H1 (cell line): ENCODE measurements at regions not wholly inside any gene's neighbourhood (a gene's known extent, or its start where the extent isn't known, plus 50 kb on each side); places are given as distances from the start of the nearest gene placed in this dataset.

Source experiments
- CREB1 ChIP-seq: IDR thresholded peaks from 2 replicates; pipeline ENCODE4 v1.6.1; 2012; ENCODE audit warnings: inconsistent platforms
- CTCF ChIP-seq, 3 experiments: IDR thresholded peaks; 1 replicate in 2 of 3; 2 replicates in 1 of 3; pipeline versions ENCODE4 v1.5.1 to v1.6.1; 2011; ENCODE audit warnings: low read length in 3 of 3, mild to moderate bottlenecking in 3 of 3, inconsistent platforms in 2 of 3, low read depth in 1 of 3, moderate library complexity in 1 of 3; ENCODE audit not compliant: insufficient read depth in 1 of 3; ENCODE audit errors: control extremely low read depth in 1 of 3
- EGR1 ChIP-seq: IDR thresholded peaks from 2 replicates; pipeline ENCODE4 v1.6.1; 2011; ENCODE audit warnings: low read depth, low read length, borderline replicate concordance
- EP300 ChIP-seq, 2 experiments: IDR thresholded peaks; 1 replicate in 1 of 2; 2 replicates in 1 of 2; pipeline ENCODE4 v1.6.1; 2011 to 2012; ENCODE audit warnings: low read depth in 2 of 2, low read length in 2 of 2, mild to moderate bottlenecking in 2 of 2, borderline replicate concordance in 1 of 2, inconsistent platforms in 1 of 2, moderate library complexity in 1 of 2
- EZH2 ChIP-seq: fragments of 200-600 bp; sonication (generic); IDR thresholded peaks from 2 replicates; pipeline ENCODE4 v1.7.1; 2012; ENCODE audit warnings: low read depth, mild to moderate bottlenecking, moderate library complexity, low read length, inconsistent platforms; ENCODE audit not compliant: severe bottlenecking
- GABPA ChIP-seq: IDR thresholded peaks from 2 replicates; pipeline ENCODE4 v1.6.1; 2011; ENCODE audit warnings: mild to moderate bottlenecking, low read length, moderate library complexity, borderline replicate concordance; ENCODE audit not compliant: insufficient read depth
- HDAC6 ChIP-seq: IDR thresholded peaks from one replicate; pipeline ENCODE4 v1.7.1; 2012; ENCODE audit warnings: low read depth, mild to moderate bottlenecking, inconsistent platforms, low read length, moderate library complexity
- POLR2AphosphoS5 ChIP-seq: IDR thresholded peaks from 2 replicates; pipeline ENCODE4 v1.6.1; 2011; ENCODE audit warnings: low read depth, low read length

GRCh38 chr2:81747481-81748070, 1443.0 kb upstream of the LRRTM1 start:
- TF ChIP-seq POLR2AphosphoS5 (no peak), EZH2 (no peak), CTCF (IDR thresholded peaks at IDR 0.05; ENCODE audit: control extremely low read depth in 1 of 3, insufficient read depth in 1 of 3, low read depth in 1 of 3, low read length in 3 of 3) (no peak), GABPA (no peak), EGR1 (no peak), HDAC6 (no peak), EP300 (IDR thresholded peaks at IDR 0.05; ENCODE audit: borderline replicate concordance in 1 of 2, low read depth in 2 of 2, low read length in 2 of 2) (no peak), CREB1 (no peak)
